ENCODE measurements at regions not wholly inside any gene's neighbourhood (a gene's known extent, or its start where the extent isn't known, plus 50 kb on each side); places are given as distances from the start of the nearest gene placed in this dataset.

- TF ChIP-seq, protein P1, sequence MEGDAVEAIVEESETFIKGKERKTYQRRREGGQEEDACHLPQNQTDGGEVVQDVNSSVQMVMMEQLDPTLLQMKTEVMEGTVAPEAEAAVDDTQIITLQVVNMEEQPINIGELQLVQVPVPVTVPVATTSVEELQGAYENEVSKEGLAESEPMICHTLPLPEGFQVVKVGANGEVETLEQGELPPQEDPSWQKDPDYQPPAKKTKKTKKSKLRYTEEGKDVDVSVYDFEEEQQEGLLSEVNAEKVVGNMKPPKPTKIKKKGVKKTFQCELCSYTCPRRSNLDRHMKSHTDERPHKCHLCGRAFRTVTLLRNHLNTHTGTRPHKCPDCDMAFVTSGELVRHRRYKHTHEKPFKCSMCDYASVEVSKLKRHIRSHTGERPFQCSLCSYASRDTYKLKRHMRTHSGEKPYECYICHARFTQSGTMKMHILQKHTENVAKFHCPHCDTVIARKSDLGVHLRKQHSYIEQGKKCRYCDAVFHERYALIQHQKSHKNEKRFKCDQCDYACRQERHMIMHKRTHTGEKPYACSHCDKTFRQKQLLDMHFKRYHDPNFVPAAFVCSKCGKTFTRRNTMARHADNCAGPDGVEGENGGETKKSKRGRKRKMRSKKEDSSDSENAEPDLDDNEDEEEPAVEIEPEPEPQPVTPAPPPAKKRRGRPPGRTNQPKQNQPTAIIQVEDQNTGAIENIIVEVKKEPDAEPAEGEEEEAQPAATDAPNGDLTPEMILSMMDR (IDR thresholded peaks at IDR 0.05; ENCODE audit: extremely low read depth in 1 of 2, insufficient read depth in 1 of 2, low read depth in 1 of 2, low read length in 2 of 2) = no peak
- TF ChIP-seq EZH2 (IDR thresholded peaks at IDR 0.05; ENCODE audit: borderline replicate concordance, low read depth, low read length, severe bottlenecking) (no peak), POLR2A (IDR thresholded peaks at IDR 0.05; ENCODE audit: low read depth, low read length) (no peak), POLR2AphosphoS5 (IDR thresholded peaks at IDR 0.05; ENCODE audit: insufficient read depth, low read depth, low read length) (no peak), MAX (IDR thresholded peaks at IDR 0.05; ENCODE audit: insufficient read depth, insufficient read length) (no peak), GATA2 (IDR thresholded peaks at IDR 0.05; ENCODE audit: insufficient read depth, insufficient read length, low read depth, low read length) (no peak)
Measured at GRCh38 chr4:110916505-110916904, 293.6 kb upstream of the PITX2 start.

Measured in endothelial cell of umbilical vein (primary cell).